ENCODE measurements at regions not wholly inside any gene's neighbourhood (a gene's known extent, or its start where the extent isn't known, plus 50 kb on each side); places are given as distances from the start of the nearest gene placed in this dataset.
"Not testable (repeated sequence)": the region's sequence is repeated elsewhere in the genome, so short reads cannot be mapped to it uniquely, and the experiment has no call there.

GRCh38 chr18:39449566-39449965, 1884.0 kb upstream of the CELF4 start:
- Histone ChIP-seq H3K4me3 (no peak overlapping the region), H3K4me1 (no peaks in the 10 kb centered on the region), H3K36me3 (no peaks in the 10 kb centered on the region), H3K9me3 (no peaks in the 10 kb centered on the region), H3K27me3 (no peaks in the 10 kb centered on the region), H3K27ac (no peak overlapping the region)
- no peak for DNase-seq
- no peak for TF ChIP-seq POLR2A (IDR thresholded peaks at IDR 0.05)
- no peak for TF ChIP-seq CTCF (IDR thresholded peaks at IDR 0.05)

DNA sequence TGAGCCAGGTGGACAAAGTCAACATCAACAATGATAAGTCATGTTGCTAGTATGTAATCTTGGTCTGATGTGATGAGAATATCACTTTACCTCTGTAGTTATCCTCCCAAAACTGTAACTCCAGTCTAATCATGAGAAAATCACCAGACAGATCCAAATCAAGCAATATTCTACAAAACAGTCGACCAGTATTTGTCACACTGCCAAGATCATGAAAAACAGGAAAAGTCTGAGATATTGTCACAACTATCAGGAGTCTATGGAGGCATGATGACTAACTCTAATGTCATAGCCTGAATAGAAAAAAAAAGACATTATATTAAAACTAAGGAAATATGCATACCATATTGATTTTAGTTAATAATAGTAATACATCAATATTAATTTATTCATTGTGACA, 1883.3 kb upstream of the CELF4 start:
- Histone ChIP-seq H3K27ac (no peak overlapping the region), H3K9me3 (no peaks in the 10 kb centered on the region), H3K36me3 (no peaks in the 10 kb centered on the region), H3K4me3 (no peak overlapping the region), H3K4me1 (no peaks in the 10 kb centered on the region), H3K27me3 (no peaks in the 10 kb centered on the region)
- TF ChIP-seq CTCF (IDR thresholded peaks at IDR 0.05) (no peak), POLR2A (IDR thresholded peaks at IDR 0.05) (no peak)
- DNase-seq: no peak

DNA sequence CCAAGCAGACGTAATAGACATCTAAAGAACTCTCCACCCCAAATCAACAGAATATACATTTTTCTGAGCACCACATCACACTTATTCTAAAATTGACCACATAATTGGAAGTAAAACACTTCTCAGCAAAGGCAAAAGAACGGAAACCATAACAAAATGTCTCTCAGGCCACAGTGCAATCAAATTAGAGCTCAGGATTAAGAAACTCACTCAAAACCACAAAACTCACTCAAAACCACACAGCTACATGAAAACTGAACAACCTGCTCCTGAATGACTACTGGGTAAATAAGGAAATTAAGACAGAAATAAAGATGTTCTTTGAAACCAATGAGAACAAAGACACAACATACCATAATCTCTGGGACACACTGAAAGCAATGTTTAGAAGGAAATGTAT, 1879.4 kb upstream of the CELF4 start:
- H3K9me3 ChIP-seq, H3K4me3 ChIP-seq, H3K27ac ChIP-seq, DNase-seq, H3K4me1 ChIP-seq, H3K36me3 ChIP-seq, H3K27me3 ChIP-seq: not testable (repeated sequence)

DNA sequence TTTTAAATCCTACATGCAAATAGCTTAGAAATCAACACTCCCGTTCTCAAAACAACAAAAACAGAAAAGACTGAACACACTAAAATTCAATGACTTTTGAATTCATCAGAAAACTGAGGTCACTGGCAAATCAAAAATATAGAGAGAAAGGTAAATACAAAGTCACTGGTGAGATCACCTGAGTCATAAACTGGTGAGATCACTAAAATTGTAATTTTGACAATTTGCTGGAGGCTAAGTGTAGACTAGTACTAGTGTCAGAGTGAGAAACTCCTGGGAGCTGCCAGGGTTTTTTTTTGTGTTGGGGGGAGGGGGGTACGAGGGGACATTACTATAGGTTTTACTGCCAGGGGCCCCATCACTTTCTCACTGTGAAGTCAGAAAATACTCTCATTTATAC, 1876.0 kb upstream of the CELF4 start:
- Histone ChIP-seq H3K4me3 (no peak overlapping the region), H3K4me1 (no peaks in the 10 kb centered on the region), H3K36me3 (no peaks in the 10 kb centered on the region), H3K27me3 (no peaks in the 10 kb centered on the region), H3K9me3 (no peaks in the 10 kb centered on the region), H3K27ac (no peak overlapping the region)
- TF ChIP-seq CTCF (IDR thresholded peaks at IDR 0.05): no peak
- no peak for TF ChIP-seq POLR2A (IDR thresholded peaks at IDR 0.05)
- DNase-seq: no peak

- Histone ChIP-seq H3K4me3 (no peak overlapping the region), H3K27ac (no peak overlapping the region), H3K27me3 (no peaks in the 10 kb centered on the region), H3K36me3 (no peaks in the 10 kb centered on the region), H3K4me1 (no peaks in the 10 kb centered on the region), H3K9me3 (no peaks in the 10 kb centered on the region)
- DNase-seq: no peak
- TF ChIP-seq POLR2A (IDR thresholded peaks at IDR 0.05) (no peak), CTCF (IDR thresholded peaks at IDR 0.05) (no peak)
Measured at GRCh38 chr18:39435996-39436395, 1870.4 kb upstream of the CELF4 start.

- H3K4me3 ChIP-seq: no peak overlapping the region
- H3K36me3 ChIP-seq: no peaks in the 10 kb centered on the region
- no peaks in the 10 kb centered on the region for H3K27me3 ChIP-seq
- TF ChIP-seq CTCF (IDR thresholded peaks at IDR 0.05): no peak
- no peak for TF ChIP-seq POLR2A (IDR thresholded peaks at IDR 0.05)
- H3K4me1 ChIP-seq: no peaks in the 10 kb centered on the region
- H3K27ac ChIP-seq: no peak overlapping the region
- no peaks in the 10 kb centered on the region for H3K9me3 ChIP-seq
- DNase-seq: no peak
Measured at GRCh38 chr18:39435209-39435608, 1869.6 kb upstream of the CELF4 start.

Measured in Peyer's patch (tissue), 4 donors.